Stimulated activated CD4-positive, alpha-beta T cell treated with anti-CD3 and anti-CD28 coated beads, TNF-alpha, amount 100 ng/mL, for 4 hours (primary cell): ENCODE measurements at regions not wholly inside any gene's neighbourhood (a gene's known extent, or its start where the extent isn't known, plus 50 kb on each side); places are given as distances from the start of the nearest gene placed in this dataset.

Experiments
- DNase-seq, 3 experiments: peaks; one replicate each; pipeline ENCODE4 v3.0.0-alpha.2; 2020; ENCODE audit warnings: low read depth in 3 of 3

DNA sequence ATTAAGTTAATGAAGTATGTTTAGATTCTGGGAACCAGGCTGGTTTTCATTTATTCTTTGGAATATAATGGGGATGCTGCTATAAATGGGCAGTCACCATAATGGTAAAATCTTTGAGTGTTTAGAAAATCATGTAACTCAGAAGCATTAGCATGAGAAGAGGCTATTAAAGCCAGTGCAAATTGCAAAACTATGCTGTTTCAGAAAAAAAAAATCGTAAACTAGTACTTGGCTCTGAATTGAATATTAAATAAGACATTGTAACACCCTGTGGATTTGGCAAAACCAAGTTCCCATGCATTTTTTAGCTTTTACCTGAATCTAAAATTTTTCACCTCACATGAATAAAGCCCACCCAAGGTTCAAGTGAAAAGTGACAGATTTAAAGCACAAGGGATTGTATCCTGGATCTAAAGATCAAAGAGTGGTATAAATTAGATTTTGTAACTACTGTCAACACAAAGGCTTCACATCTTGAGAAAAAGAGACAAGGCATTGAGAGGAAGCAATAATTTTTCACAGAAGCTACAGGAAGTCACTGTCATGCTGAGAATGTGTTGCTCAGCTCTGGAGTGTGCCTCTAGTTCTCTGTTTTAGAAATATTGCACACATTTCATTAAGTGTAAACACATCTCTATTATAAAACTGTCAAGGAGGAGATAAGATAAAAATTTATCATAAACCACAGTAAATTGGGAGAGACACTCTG, 142.2 kb downstream of the ABCA8 start:
- no peak for DNase-seq

DNA sequence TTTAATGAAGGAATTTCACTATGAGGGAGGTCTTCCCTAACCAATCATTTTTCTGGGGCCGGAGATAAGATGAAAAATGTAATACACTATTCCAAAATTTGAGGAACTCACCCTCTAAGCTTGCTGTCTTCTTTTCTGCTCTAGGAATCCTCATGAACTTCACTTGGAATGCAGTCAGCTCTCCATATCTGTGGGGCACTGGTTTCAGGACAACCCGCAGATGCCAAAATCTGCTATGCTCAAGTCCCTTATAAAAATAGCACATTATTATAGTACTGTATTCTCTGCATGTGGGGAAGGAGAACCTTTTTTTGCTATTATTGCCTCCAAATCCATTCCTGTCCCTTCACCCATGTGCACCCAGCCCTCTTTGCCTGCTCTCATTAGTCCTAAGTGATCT, 146.0 kb downstream of the ABCA8 start:
- DNase-seq, result no peak

DNA sequence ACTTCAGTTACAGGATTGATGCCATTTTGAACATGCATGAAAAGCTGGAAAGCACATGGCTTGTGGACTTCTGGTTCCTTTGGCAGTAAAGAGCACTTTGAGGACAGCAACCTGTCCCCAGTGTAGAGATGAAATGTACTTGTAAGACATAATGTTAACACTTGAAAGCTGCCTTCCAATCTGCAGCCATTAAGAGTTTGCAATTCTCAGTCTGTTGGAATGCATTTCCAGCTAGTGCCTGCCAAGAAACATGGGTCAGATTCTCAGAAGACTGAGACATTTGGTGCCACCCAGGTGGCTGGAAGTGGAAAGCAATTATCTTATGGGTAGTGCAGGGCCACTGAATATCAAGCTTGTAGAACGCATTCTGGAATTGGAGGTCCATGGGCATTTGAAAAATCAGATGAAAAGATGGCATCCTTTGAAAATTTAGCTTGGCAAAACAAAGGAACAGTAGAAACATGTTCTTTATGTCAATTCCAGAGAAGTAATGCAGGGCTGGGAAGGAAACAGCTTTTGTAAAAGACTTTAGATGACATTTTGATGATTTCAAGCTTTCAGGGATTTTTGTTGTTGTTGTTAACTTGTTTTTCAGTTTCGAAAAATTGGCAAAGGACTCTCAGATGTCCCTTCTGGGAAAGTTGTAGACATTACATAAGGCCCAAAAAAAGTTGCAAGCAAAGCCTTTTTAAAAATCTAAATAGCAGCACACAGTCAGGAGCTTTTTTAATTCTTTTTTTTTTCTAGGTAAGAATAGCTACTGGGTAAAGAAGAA, 147.0 kb downstream of the ABCA8 start:
- DNase-seq, result no peak

DNA sequence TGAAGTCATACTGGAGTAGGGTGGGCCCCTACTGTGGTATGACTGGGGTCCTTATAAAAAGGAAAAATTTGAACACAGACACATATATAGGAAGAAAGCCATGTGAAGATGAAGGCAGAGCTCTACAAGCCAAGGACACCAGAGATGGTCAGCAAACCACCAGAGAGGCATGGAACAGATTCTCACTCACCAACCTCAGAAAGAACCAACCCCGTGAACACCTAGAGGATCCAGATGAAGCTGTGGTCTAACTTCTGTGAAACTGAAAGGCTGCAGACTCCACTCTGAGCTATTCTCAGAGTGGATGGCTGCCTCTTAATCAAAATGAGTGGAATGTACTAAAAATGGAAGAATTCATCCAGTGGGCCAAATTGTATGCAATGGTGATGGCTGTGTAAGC, 149.6 kb downstream of the ABCA8 start:
- DNase-seq, result no peak

GRCh38 chr17:68804777-68805520, 150.2 kb downstream of the ABCA8 start:
- DNase-seq, result no peak

- DNase-seq, result no peak
Observed at GRCh38 chr17:68803164-68803929, 151.8 kb downstream of the ABCA8 start.

DNA sequence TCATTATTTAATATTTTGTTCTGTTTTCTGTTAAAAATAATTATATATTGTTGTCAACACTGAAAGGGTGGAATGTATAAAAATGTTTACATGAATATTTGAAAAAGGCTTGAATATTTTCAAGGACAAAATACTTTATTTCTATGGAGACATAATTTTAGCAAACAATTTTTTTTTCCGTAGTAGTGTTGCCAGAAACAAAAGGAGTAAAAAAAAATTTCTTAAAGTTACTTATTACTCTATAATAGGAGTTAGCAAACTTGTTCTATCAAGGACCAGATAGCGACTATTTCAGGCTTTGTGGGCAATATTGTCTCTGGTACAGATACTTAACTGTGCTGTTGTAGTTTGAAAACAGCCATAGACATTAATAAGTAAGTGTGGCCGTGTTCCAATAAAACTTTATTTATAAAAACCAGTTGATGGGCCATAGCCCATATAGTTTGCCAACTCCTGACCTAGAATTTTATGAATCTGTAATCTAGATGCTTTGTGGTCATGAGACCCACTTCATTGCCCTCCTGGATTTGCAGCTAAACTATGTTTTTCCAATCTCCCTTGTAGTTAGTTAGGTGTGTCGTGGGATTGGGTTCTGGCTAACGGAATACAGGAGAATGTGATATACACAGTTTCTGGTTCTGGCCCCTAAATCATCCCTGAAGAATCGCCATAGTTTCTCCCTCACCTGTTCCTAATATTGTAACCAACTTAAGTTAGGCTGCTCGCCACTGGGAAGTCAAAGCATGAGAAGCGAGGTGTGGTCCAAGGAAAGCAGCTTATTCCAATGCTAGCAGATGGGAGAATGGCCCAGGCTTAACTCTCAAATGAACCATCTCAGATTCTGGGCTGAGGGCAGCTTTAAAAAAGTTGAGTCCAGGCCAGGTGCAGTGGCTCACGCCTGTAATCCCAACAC, 153.6 kb downstream of the ABCA8 start:
- DNase-seq, result no peak

DNA sequence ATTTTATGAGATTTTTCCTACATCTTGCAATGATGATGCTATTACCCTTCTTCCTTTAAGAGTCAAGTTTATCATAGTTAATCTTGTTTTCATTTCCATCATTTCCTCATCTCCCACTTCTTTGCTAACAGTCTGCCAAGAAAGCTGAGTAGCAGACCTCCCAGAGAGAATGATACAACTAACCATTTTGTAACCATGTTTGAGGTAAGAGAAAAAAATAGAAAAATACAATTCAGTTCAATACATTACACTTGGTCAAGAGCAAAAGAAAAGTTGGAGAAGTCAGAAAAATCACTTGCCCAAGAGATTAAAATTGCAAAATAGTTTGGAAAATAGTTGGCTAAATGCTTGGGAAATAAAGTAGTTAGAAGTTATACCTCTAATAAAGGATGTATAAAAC, 154.4 kb downstream of the ABCA8 start:
- no peak for DNase-seq

DNA sequence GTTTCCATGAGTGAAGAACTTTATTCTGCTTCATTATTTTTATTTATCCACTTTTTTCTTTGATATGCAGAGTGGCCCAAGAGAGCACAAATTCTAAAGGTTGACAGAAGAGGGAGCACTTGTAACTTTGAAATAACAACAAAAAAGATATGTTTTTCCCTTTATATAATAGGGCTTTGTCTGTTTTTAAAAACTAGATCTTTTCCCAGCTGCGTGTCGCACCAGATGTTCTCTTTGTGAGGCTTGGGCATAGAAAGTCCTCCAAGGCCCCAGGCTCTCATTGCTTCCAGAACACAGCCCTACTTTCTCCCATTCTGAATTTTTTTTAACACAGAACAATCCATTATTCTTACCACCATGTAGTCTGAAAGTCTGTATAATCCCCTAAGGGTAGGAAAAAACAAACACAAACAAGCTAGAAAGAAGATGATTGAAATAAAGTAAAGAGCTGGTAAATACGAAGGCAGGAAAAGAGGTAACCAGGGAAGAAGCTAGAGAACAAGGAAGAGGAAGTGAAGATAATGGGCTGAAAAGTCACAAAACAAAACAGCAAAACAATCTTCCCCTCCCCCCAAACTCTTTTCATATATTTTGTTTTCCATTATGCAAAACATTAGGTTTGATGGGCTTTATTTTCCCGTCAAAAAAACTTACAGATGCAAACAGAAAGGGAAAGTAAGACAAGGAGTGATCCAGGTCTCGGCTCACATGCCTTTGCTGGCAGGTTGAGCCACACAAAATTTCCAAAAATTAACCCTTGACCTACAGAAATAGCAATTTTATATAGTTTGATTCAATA, 160.4 kb downstream of the ABCA8 start:
- no peak for DNase-seq

GRCh38 chr17:68792873-68793272, 162.3 kb downstream of the ABCA8 start:
- DNase-seq, result no peak

DNA sequence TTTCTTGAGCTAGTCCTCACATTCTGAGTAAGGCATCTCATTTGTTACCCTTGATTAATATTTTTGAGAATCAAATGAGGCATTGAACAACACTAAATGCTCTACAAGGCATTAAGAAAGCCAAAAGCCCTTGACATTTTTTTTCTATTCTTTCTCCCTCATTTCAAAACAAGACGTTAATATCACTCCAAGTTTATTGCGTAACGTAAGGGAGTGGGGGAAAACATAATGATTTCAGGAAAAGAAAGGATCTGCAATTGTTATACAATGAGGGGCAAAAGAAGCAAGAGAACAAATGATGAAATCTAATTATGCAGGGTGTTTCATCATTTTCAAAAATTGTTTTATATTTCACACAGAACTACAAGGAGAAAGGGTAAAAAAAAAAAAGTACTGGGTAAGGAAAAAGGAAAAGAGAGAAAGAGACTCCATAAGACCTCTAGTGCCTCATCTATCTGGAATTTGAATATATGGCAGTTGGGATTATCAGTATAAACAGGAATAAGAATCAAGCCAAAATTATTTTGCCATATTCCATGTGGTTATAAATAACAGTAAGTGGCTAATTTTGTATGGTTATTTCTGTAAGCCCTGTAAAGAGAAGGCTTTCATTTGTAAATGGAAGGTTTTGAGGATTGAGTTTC, 163.0 kb downstream of the ABCA8 start:
- no peak for DNase-seq

- DNase-seq, result no peak
Observed at GRCh38 chr17:68790931-68791330, 164.3 kb downstream of the ABCA8 start.

DNA sequence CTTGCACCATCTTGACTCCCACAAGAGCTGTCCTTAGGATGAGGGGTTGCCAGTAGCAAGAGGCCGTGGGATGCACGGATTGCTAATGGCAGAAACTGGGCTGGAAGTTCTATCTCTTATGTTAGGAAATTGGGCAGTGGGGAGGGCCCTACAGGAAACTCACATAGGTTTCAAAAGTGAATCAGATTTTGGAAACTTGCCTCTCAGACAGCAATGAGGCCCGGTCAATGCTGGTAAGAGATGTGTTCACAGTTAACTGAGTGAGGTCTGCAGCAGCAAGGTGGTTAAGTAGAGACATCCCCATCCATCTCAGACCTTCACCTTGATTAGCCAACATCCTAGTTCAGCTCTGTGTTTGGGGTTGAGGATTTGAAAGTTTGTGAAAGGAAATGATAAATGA, 164.7 kb downstream of the ABCA8 start:
- no peak for DNase-seq

DNA sequence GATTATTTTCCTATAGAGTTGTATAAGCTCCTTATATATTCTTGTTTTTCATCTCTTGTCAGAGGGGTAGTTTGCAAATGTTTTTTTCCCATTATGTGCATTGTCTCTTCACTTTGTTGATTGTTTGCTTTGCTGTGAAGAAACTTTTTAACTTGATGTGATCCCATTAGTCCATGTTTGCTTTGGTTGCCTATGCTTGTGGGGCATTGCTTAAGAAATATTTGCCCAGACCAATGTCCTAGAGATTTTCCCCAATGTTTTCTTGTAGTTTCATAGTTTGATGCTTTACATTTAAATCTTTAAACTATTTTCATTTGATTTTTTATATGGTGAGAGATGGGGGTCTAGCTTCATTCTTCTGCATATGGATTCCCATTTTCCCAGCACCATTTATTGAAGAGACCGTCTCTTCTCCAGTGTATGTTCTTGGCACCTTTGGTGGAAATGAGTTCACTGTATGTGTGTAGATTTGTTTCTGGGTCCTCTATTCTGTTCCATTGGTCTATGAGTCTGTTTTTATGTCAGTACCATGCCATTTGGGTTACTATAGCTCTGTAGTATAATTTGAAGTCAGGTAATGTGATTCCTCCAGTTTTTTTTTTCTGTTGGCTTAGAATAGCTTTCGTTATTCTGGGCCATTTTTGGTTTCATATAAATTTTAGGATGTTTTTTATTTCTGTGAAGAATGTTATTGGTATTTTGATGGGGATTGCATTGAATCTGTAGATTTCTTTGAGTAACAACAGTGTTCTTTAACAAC, 165.8 kb downstream of the ABCA8 start:
- no peak for DNase-seq

GRCh38 chr17:68785565-68786486, 169.4 kb downstream of the ABCA8 start:
- no peak for DNase-seq

GRCh38 chr17:68784431-68784830, 170.8 kb downstream of the ABCA8 start:
- no peak for DNase-seq

- DNase-seq, result no peak
Observed at GRCh38 chr17:68783861-68784260, 171.3 kb downstream of the ABCA8 start.

GRCh38 chr17:68782789-68783188, 172.4 kb downstream of the ABCA8 start:
- no peak for DNase-seq
